GM13976 (cell line): ENCODE measurements at regions not wholly inside any gene's neighbourhood (a gene's known extent, or its start where the extent isn't known, plus 50 kb on each side); places are given as distances from the start of the nearest gene placed in this dataset.

Source experiments
- DNase-seq: peaks from one replicate; pipeline ENCODE4 v3.0.0; 2012; ENCODE audit warnings: low spot score
- CTCF ChIP-seq: IDR thresholded peaks from 2 replicates; pipeline ENCODE4 v1.5.1; 2012; ENCODE audit warnings: borderline replicate concordance, mild to moderate bottlenecking; ENCODE audit not compliant: insufficient read depth; ENCODE audit errors: extremely low read depth, missing control alignments, control extremely low read depth
- in situ Hi-C: fragments of 300-500 bp; cut with MboI; formaldehyde crosslinking; loops from one replicate; pipeline ENCODE4 v1.12.0; 2022; ENCODE audit warnings: low sequenced_read_pairs, mixed read lengths, inconsistent platforms; ENCODE audit not compliant: unreplicated experiment

GRCh38 chr16:52103791-52104190 is 443.2 kb downstream of the TOX3 start:
- no peak for TF ChIP-seq CTCF
- DNase-seq, result no peak
- in situ Hi-C loops, result no loop called here

GRCh38 chr16:52101246-52101645 is 445.7 kb downstream of the TOX3 start:
- in situ Hi-C loops, result no loop called here

GRCh38 chr16:52099382-52099781 is 447.6 kb downstream of the TOX3 start:
- in situ Hi-C loops, result no loop called here
- TF ChIP-seq CTCF, result no peak
- DNase-seq, result no peak

More at GRCh38 chr16:52101246-52101645, 445.7 kb downstream of the TOX3 start:
- DNase-seq, result no peak
- no peak for TF ChIP-seq CTCF

- no peak for TF ChIP-seq CTCF
- in situ Hi-C loops, result no loop called here
- DNase-seq, result no peak
Observed at GRCh38 chr16:52095471-52095870, 451.5 kb downstream of the TOX3 start.

- no peak for TF ChIP-seq CTCF
- in situ Hi-C loops, result no loop called here
- DNase-seq, result no peak
Observed at GRCh38 chr16:52092126-52092525, 454.8 kb downstream of the TOX3 start.

GRCh38 chr16:52090080-52090479 is 456.9 kb downstream of the TOX3 start:
- in situ Hi-C loops, result no loop called here
- TF ChIP-seq CTCF, result no peak
- DNase-seq, result no peak

GRCh38 chr16:52089476-52089875 is 457.5 kb downstream of the TOX3 start:
- DNase-seq, result no peak

More at GRCh38 chr16:52089476-52089875, 457.5 kb downstream of the TOX3 start:
- no peak for TF ChIP-seq CTCF
- in situ Hi-C loops, result no loop called here
